Ishikawa (cell line): ENCODE measurements at regions not wholly inside any gene's neighbourhood (a gene's known extent, or its start where the extent isn't known, plus 50 kb on each side); places are given as distances from the start of the nearest gene placed in this dataset.

ENCODE experiments used
- CEBPB ChIP-seq: IDR thresholded peaks from 2 replicates; pipeline ENCODE4 v1.6.1; 2012
- CREB1 ChIP-seq: IDR thresholded peaks from 2 replicates; pipeline ENCODE4 v1.6.1; 2012; ENCODE audit warnings: low read depth
- EGR1 ChIP-seq: IDR thresholded peaks from 2 replicates; pipeline ENCODE4 v1.6.1; 2012
- EP300 ChIP-seq: IDR thresholded peaks from 2 replicates; pipeline ENCODE4 v1.6.1; 2012; ENCODE audit warnings: borderline replicate concordance
- FOXM1 ChIP-seq: IDR thresholded peaks from 2 replicates; pipeline ENCODE4 v1.6.1; 2012; ENCODE audit warnings: low read depth, borderline replicate concordance
- MAX ChIP-seq: IDR thresholded peaks from 2 replicates; pipeline ENCODE4 v1.6.1; 2012
- NFIC ChIP-seq: IDR thresholded peaks from 2 replicates; pipeline ENCODE4 v1.6.1; 2012
- RAD21 ChIP-seq: IDR thresholded peaks from 2 replicates; pipeline ENCODE4 v1.6.1; 2012; ENCODE audit warnings: low read depth
- REST ChIP-seq: IDR thresholded peaks from 2 replicates; pipeline ENCODE4 v1.6.1; 2012; ENCODE audit warnings: low read depth, mild to moderate bottlenecking
- TAF1 ChIP-seq: IDR thresholded peaks from 2 replicates; pipeline ENCODE4 v1.6.1; 2012; ENCODE audit warnings: low read depth, mild to moderate bottlenecking
- TCF12 ChIP-seq: IDR thresholded peaks from 2 replicates; pipeline ENCODE4 v1.6.1; 2012; ENCODE audit warnings: low read depth
- TEAD4 ChIP-seq: IDR thresholded peaks from 2 replicates; pipeline ENCODE4 v1.6.1; 2012
- USF1 ChIP-seq: IDR thresholded peaks from 2 replicates; pipeline ENCODE4 v1.6.1; 2012
- YY1 ChIP-seq: IDR thresholded peaks from 2 replicates; pipeline ENCODE4 v1.6.1; 2012; ENCODE audit warnings: low read depth
- ZBTB7A ChIP-seq: IDR thresholded peaks from 2 replicates; pipeline ENCODE4 v1.6.1; 2012; ENCODE audit warnings: low read depth

GRCh38 chr14:65162031-65162430 is 59.7 kb upstream of the MAX start:
- TF ChIP-seq EP300 (no peak), NFIC (no peak), REST (no peak), YY1 (no peak), CEBPB (no peak), CREB1 (no peak), ZBTB7A (no peak), TCF12 (no peak), USF1 (no peak), TAF1 (no peak), TEAD4 (no peak), MAX (no peak), FOXM1 (no peak), RAD21 (no peak), EGR1 (no peak)

GRCh38 chr14:65164068-65164824 is 61.9 kb upstream of the MAX start:
- peak; percentile 90 for TF ChIP-seq RAD21
- TF ChIP-seq NFIC, result no peak

GRCh38 chr14:65164825-65165135 is 62.5 kb upstream of the MAX start:
- no peak for TF ChIP-seq USF1
- TF ChIP-seq TCF12, result no peak
- TF ChIP-seq EGR1, result no peak
- no peak for TF ChIP-seq CEBPB
- TF ChIP-seq CREB1, result no peak
- no peak for TF ChIP-seq FOXM1
- TF ChIP-seq REST, result no peak
- TF ChIP-seq MAX, result no peak
- no peak for TF ChIP-seq TEAD4
- no peak for TF ChIP-seq NFIC

GRCh38 chr14:65167072-65167645 is 64.8 kb upstream of the MAX start:
- TF ChIP-seq EP300 (no peak), EGR1 (no peak), CREB1 (no peak), CEBPB (no peak), TCF12 (no peak)

GRCh38 chr14:65168840-65169239 is 66.5 kb upstream of the MAX start:
- TF ChIP-seq REST, result no peak
- TF ChIP-seq YY1, result no peak
- TF ChIP-seq USF1, result peak; percentile 85
